GM12878 (cell line): ENCODE measurements at regions not wholly inside any gene's neighbourhood (a gene's known extent, or its start where the extent isn't known, plus 50 kb on each side); places are given as distances from the start of the nearest gene placed in this dataset.

ENCODE experiments used
- EZH2 ChIP-seq: IDR thresholded peaks from 2 replicates; pipeline ENCODE4 v1.6.1; 2012; ENCODE audit warnings: low read depth, mild to moderate bottlenecking, control low read depth, inconsistent platforms, low read length, borderline replicate concordance; ENCODE audit not compliant: control insufficient read depth
- HDGF ChIP-seq: fragments of 450-650 bp; IDR thresholded peaks from 2 replicates; pipeline ENCODE4 v1.6.1; 2016; ENCODE audit warnings: antibody characterized with exemption

DNA sequence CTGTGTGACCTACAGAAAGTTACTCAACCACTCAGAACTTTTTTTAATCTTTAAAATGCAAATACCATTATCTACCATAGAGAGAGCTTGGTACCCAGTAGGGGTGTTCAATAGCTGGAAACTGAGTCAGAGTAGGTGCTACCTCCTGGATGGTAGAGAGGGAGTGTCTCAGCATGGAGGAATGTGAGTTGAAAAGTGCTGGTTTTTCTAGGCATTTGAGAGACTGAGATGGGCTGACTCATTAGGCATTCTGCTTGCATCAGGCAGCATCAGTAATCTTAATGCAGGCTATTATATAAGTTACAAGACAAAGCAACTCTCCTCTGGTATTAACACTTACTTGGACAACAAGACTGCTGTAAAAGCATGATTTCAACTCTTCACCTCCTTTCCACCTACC lies 70.9 kb upstream of the ARHGEF9 start:
- TF ChIP-seq HDGF, result no peak
- TF ChIP-seq EZH2, result no peak
